PC-3 (cell line): ENCODE measurements at regions not wholly inside any gene's neighbourhood (a gene's known extent, or its start where the extent isn't known, plus 50 kb on each side); places are given as distances from the start of the nearest gene placed in this dataset.

Experiments
- ATAC-seq: fragments of 200-7000 bp; cut with Tn5 transposase; 2 replicates; pipeline ENCODE4 v1.9.1; 2020; ENCODE audit warnings: mild to moderate bottlenecking, moderate library complexity
- BruUV-seq: library from RNA; stranded (reverse); fragments of 400-500 nt; replicated peaks from 2 replicates; lab custom pipeline; 2021; lab: Mats Ljungman, UMichigan
- CTCF ChIA-PET: fragments of 300-600 bp; sonication (Branson Sonifier 250); formaldehyde crosslinking; loops from one replicate; lab custom pipeline; 2022; ENCODE audit warnings: antibody characterized with exemption; lab: Charles Lee
- POLR2A ChIA-PET: fragments of 300-600 bp; sonication (Branson Sonifier 250); formaldehyde crosslinking; loops from one replicate; lab custom pipeline; 2022; ENCODE audit warnings: antibody characterized with exemption; ENCODE audit not compliant: unreplicated experiment; lab: Charles Lee
- DNase-seq: peaks from one replicate; pipeline ENCODE4 v3.0.0-alpha.2; 2015
- H2AFZ ChIP-seq: fragments of 300-600 bp; sonication (generic); 2 replicates; pipeline ENCODE4 v1.6.0; 2016; ENCODE audit warnings: antibody characterized with exemption, low read length
- H3F3A ChIP-seq: fragments of 300-600 bp; sonication (generic); one replicate; pipeline ENCODE4 v1.6.0; 2017; ENCODE audit warnings: antibody characterized with exemption, low read length, control low read depth, mild to moderate bottlenecking; ENCODE audit not compliant: unreplicated experiment
- H3K27ac ChIP-seq: fragments of 300-600 bp; sonication (generic); 2 replicates; pipeline ENCODE4 v1.5.1; 2016; ENCODE audit warnings: mild to moderate bottlenecking, low read length
- H3K27me3 ChIP-seq: fragments of 300-600 bp; sonication (generic); 2 replicates; pipeline ENCODE4 v1.6.1; 2016; ENCODE audit warnings: low read length, mixed read lengths
- H3K36me3 ChIP-seq: fragments of 300-600 bp; sonication (generic); 2 replicates; pipeline ENCODE4 v1.6.1; 2016; ENCODE audit warnings: low read depth, mixed run types, low read length, mixed read lengths
- H3K4me1 ChIP-seq: fragments of 300-600 bp; sonication (generic); 2 replicates; pipeline ENCODE4 v1.5.1; 2016; ENCODE audit warnings: low read length; ENCODE audit not compliant: insufficient read depth
- H3K4me2 ChIP-seq: fragments of 300-600 bp; sonication (generic); 2 replicates; pipeline ENCODE4 v1.6.0; 2016; ENCODE audit warnings: low read length
- H3K4me3 ChIP-seq: fragments of 300-600 bp; sonication (generic); 2 replicates; pipeline ENCODE4 v1.5.1; 2016; ENCODE audit warnings: mild to moderate bottlenecking, low read length, mixed read lengths
- H3K79me2 ChIP-seq: fragments of 300-600 bp; sonication (generic); 2 replicates; pipeline ENCODE4 v1.6.1; 2017; ENCODE audit warnings: low read length, mixed read lengths
- H3K9ac ChIP-seq: fragments of 300-600 bp; sonication (generic); 2 replicates; pipeline ENCODE4 v1.6.0; 2016; ENCODE audit warnings: mild to moderate bottlenecking, low read length
- H3K9me2 ChIP-seq: fragments of 300-600 bp; sonication (generic); replicated peaks from 2 replicates; pipeline ENCODE4 v1.6.1; 2016; ENCODE audit warnings: mixed run types, low read length, mixed read lengths
- H3K9me3 ChIP-seq: fragments of 300-600 bp; sonication (generic); 2 replicates; pipeline ENCODE4 v1.6.1; 2016; ENCODE audit warnings: low read length, mixed read lengths
- H4K20me1 ChIP-seq: fragments of 300-600 bp; sonication (generic); 2 replicates; pipeline ENCODE4 v1.6.1; 2016; ENCODE audit warnings: low read length, mixed read lengths
- EZH2 ChIP-seq: fragments of 300-600 bp; sonication (generic); IDR thresholded peaks from one replicate; pipeline ENCODE4 v1.6.1; 2017; ENCODE audit warnings: antibody characterized with exemption, mild to moderate bottlenecking, low read length; ENCODE audit not compliant: unreplicated experiment
- EZH2phosphoT487 ChIP-seq: fragments of 300-600 bp; sonication (generic); IDR thresholded peaks from 2 replicates; pipeline ENCODE4 v1.6.1; 2018; ENCODE audit warnings: mild to moderate bottlenecking, antibody characterized with exemption, low read length, borderline replicate concordance
- intact Hi-C: fragments of 100-400 bp; cut with micrococcal nuclease; formaldehyde crosslinking; loops from 2 replicates; pipeline ENCODE4 v1.9.0; 2023
- TF ChIP-seq, protein P1 (sequence below): fragments of 300-600 bp; sonication (generic); conservative IDR thresholded peaks from 2 replicates; pipeline ENCODE4 v1.5.1; 2017; ENCODE audit warnings: antibody characterized with exemption, low read depth, mild to moderate bottlenecking, low read length

DNA sequence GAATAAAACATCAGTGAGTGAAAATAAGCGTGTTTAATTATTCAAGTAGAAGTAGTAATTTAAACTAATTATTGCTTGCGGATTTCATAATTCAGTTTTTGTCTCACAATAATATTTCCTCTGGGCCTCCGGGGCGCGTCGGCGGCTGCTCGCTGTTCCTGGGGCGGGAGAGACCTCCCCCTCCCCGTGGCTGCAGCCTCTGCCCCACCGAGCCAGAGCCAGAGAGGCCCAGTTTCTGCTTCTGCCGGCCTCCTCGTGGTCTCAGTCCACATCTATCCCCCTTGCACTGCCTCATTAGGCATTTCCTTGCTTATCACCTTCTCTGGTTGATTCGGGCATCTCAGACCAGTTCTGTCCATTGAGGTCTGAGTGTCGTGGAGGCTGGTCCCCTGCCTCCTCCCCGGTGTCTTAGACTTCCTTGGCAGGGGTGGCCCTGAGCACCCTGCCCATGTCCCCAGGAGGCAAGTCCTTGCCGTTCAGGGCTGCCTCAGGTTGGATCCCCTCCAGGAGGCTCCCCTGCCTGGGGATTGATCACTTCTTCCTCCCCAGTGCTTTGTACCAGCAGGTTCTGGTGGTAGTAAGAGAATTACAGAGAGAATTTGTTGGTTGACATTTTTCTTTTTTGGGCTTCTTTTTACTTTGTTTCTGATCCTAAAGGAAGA, 78.0 kb downstream of the SLC25A47 start:
- Histone ChIP-seq H3K9me2 (no peaks in the 10 kb centered on the region), H3K9ac (no peak overlapping the region), H3K27me3 (no peaks in the 10 kb centered on the region), H4K20me1 (no peaks in the 10 kb centered on the region), H3K4me1 (no peaks in the 10 kb centered on the region), H3K4me3 (no peak overlapping the region), H3K27ac (no peak overlapping the region), H3K36me3 (no peaks in the 10 kb centered on the region), H3K9me3 (no peaks in the 10 kb centered on the region), H3K4me2 (no peak overlapping the region), H3F3A (no peaks in the 10 kb centered on the region), H3K79me2 (no peaks in the 10 kb centered on the region), H2AFZ (no peak overlapping the region)
- no peak for ATAC-seq
- no peak for DNase-seq
- ChIA-PET POLR2A (no interaction called here), CTCF (no interaction called here)
- intact Hi-C loops, result no loop called here
- TF ChIP-seq EZH2, result no peak
- no peak for TF ChIP-seq EZH2phosphoT487
- BruUV-seq, result no TSS peak

DNA sequence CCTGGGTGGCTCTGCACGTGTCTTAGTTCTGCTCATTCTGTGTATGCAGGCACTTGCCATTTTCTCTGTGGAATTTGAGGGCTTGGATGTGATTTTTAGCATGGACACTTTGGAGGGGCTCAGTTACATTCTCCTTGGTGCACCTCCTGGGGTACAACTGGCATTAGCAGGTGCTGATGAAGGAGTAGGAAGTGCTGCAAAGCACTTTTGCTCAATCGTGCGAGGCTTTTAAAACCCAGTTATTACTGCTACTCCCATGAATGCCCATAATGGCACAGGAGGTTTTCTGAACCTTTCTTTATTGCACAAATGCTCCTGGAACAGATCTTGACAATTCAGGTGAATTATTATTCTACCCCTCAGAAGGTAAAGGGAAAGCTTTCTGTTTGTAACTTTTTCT, 78.7 kb downstream of the SLC25A47 start:
- no peak for ATAC-seq
- no peak overlapping the region for H2AFZ ChIP-seq
- H3K9me2 ChIP-seq, result no peaks in the 10 kb centered on the region
- ChIA-PET CTCF (interaction anchor here (0.6 kb wide), 1 partner anchor 1325 kb away, joined by 4 read pairs; no protein-coding TSS in a partner anchor), POLR2A (interaction anchor here (0.6 kb wide), 1 partner anchor 21 kb away, joined by 9 read pairs; no protein-coding TSS in a partner anchor)
- no peak overlapping the region for H3K4me3 ChIP-seq
- H3K36me3 ChIP-seq, result no peaks in the 10 kb centered on the region
- no peak overlapping the region for H3K27ac ChIP-seq
- H4K20me1 ChIP-seq, result no peaks in the 10 kb centered on the region
- TF ChIP-seq EZH2, result no peak
- no peak for DNase-seq
- no peaks in the 10 kb centered on the region for H3K9me3 ChIP-seq
- peaks cover 5% of the 10 kb centered on the region; the same call in 1 of the 2 replicates for H3K4me1 ChIP-seq
- H3K79me2 ChIP-seq, result no peaks in the 10 kb centered on the region
- BruUV-seq, result no TSS peak
- H3F3A ChIP-seq, result no peaks in the 10 kb centered on the region
- intact Hi-C loops, result no loop called here
- H3K4me2 ChIP-seq, result no peak overlapping the region
- no peaks in the 10 kb centered on the region for H3K27me3 ChIP-seq
- H3K9ac ChIP-seq, result no peak overlapping the region

DNA sequence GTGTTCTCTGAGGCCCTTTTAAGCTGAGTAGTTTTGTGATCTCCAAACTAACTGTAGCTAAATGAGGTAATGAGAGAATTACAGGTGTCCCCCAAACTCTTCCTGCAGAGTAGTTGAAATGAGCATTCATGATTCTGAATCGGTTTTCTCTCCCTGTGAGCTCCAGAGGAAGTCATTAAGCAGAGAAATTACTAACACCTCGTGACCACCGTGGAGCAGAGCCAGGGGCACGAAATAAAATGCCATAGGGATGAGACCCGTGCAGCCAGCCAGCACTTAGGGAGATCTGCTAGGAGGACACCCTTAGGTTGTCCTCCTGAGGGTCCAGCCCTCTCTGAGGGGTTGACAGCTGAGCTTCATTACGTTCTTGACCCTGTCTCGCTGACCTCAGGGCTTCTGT, 79.5 kb downstream of the SLC25A47 start:
- Histone ChIP-seq H3K4me2 (no peak overlapping the region), H3K9ac (no peak overlapping the region), H3K27ac (no peak overlapping the region), H3F3A (no peaks in the 10 kb centered on the region), H3K9me3 (no peaks in the 10 kb centered on the region), H2AFZ (no peak overlapping the region), H3K79me2 (no peaks in the 10 kb centered on the region), H3K4me1 (peaks cover 5% of the 10 kb centered on the region; the same call in 1 of the 2 replicates), H4K20me1 (no peaks in the 10 kb centered on the region), H3K4me3 (no peak overlapping the region), H3K9me2 (no peaks in the 10 kb centered on the region), H3K27me3 (no peaks in the 10 kb centered on the region), H3K36me3 (no peaks in the 10 kb centered on the region)
- DNase-seq (no peak), ATAC-seq (no peak)
- intact Hi-C loops, result no loop called here
- ChIA-PET CTCF (interaction anchor here (0.6 kb wide), 1 partner anchor 1324 kb away, joined by 4 read pairs; no protein-coding TSS in a partner anchor), POLR2A (no interaction called here)
- BruUV-seq, result no TSS peak
- TF ChIP-seq EZH2phosphoT487 (no peak), EZH2 (no peak)
- TF ChIP-seq, protein P1, sequence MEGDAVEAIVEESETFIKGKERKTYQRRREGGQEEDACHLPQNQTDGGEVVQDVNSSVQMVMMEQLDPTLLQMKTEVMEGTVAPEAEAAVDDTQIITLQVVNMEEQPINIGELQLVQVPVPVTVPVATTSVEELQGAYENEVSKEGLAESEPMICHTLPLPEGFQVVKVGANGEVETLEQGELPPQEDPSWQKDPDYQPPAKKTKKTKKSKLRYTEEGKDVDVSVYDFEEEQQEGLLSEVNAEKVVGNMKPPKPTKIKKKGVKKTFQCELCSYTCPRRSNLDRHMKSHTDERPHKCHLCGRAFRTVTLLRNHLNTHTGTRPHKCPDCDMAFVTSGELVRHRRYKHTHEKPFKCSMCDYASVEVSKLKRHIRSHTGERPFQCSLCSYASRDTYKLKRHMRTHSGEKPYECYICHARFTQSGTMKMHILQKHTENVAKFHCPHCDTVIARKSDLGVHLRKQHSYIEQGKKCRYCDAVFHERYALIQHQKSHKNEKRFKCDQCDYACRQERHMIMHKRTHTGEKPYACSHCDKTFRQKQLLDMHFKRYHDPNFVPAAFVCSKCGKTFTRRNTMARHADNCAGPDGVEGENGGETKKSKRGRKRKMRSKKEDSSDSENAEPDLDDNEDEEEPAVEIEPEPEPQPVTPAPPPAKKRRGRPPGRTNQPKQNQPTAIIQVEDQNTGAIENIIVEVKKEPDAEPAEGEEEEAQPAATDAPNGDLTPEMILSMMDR, result no peak
